HEK293 (cell line): ENCODE measurements at regions not wholly inside any gene's neighbourhood (a gene's known extent, or its start where the extent isn't known, plus 50 kb on each side); places are given as distances from the start of the nearest gene placed in this dataset.

Source experiments
- BCL11B ChIP-seq: fragments of 450-650 bp; formaldehyde crosslinking; IDR thresholded peaks from 2 replicates; pipeline ENCODE4 v1.5.1; 2016; ENCODE audit warnings: low read depth, missing biosample characterization, missing genetic modification characterization
- IKZF3 ChIP-seq: fragments of 450-650 bp; IDR thresholded peaks from 2 replicates; pipeline ENCODE4 v1.5.0; 2018; ENCODE audit warnings: missing biosample characterization, mild to moderate bottlenecking, missing genetic modification characterization, moderate library complexity
- WT1 ChIP-seq: fragments of 450-650 bp; formaldehyde crosslinking; IDR thresholded peaks from 2 replicates; pipeline ENCODE4 v1.5.1; 2016; ENCODE audit warnings: missing biosample characterization, missing genetic modification characterization
- YY1 ChIP-seq: fragments of 450-650 bp; formaldehyde crosslinking; IDR thresholded peaks from 2 replicates; pipeline ENCODE4 v1.5.1; 2018; ENCODE audit warnings: missing biosample characterization, missing genetic modification characterization
- ZNF112 ChIP-seq: fragments of 450-650 bp; formaldehyde crosslinking; IDR thresholded peaks from 2 replicates; pipeline ENCODE4 v1.5.0; 2017; ENCODE audit warnings: missing biosample characterization, missing genetic modification characterization
- ZNF302 ChIP-seq: fragments of 450-650 bp; formaldehyde crosslinking; IDR thresholded peaks from 2 replicates; pipeline ENCODE4 v1.5.1; 2016; ENCODE audit warnings: missing biosample characterization, missing genetic modification characterization, low read depth
- ZNF423 ChIP-seq: fragments of 450-650 bp; formaldehyde crosslinking; IDR thresholded peaks from 2 replicates; pipeline ENCODE4 v1.5.1; 2016; ENCODE audit warnings: missing biosample characterization, missing genetic modification characterization
- ZNF501 ChIP-seq: fragments of 450-650 bp; formaldehyde crosslinking; IDR thresholded peaks from 2 replicates; pipeline ENCODE4 v1.5.1; 2016; ENCODE audit warnings: missing biosample characterization, missing genetic modification characterization
- ZNF560 ChIP-seq: fragments of 450-650 bp; formaldehyde crosslinking; IDR thresholded peaks from 2 replicates; pipeline ENCODE4 v1.5.1; 2017; ENCODE audit warnings: missing biosample characterization, missing genetic modification characterization, borderline replicate concordance
- ZNF707 ChIP-seq: fragments of 450-650 bp; formaldehyde crosslinking; IDR thresholded peaks from 2 replicates; pipeline ENCODE4 v1.5.1; 2016; ENCODE audit warnings: missing biosample characterization, missing genetic modification characterization
- ZNF792 ChIP-seq: fragments of 450-650 bp; formaldehyde crosslinking; IDR thresholded peaks from 2 replicates; pipeline ENCODE4 v1.5.1; 2016; ENCODE audit warnings: missing biosample characterization, missing genetic modification characterization
- ZSCAN5A ChIP-seq: fragments of 450-650 bp; formaldehyde crosslinking; IDR thresholded peaks from 2 replicates; pipeline ENCODE4 v1.5.1; 2016; ENCODE audit warnings: missing biosample characterization, missing genetic modification characterization
- TF ChIP-seq, protein P1 (sequence below): fragments of 450-650 bp; formaldehyde crosslinking; IDR thresholded peaks from 2 replicates; pipeline ENCODE4 v1.5.1; 2016; ENCODE audit warnings: missing biosample characterization, missing genetic modification characterization
- TF ChIP-seq, protein P2 (sequence below): fragments of 450-650 bp; formaldehyde crosslinking; IDR thresholded peaks from 2 replicates; pipeline ENCODE4 v1.5.1; 2016; ENCODE audit warnings: missing biosample characterization, missing genetic modification characterization

- TF ChIP-seq ZNF501 (no peak), WT1 (tag by site-specific recombination) (no peak), ZNF707 (no peak), BCL11B (no peak), ZSCAN5A (tag by site-specific recombination) (no peak), ZNF792 (tag by site-specific recombination) (no peak), ZNF423 (tag by site-specific recombination) (no peak), ZNF302 (tag by site-specific recombination) (no peak), ZNF560 (tag by site-specific recombination) (no peak), YY1 (tag by site-specific recombination) (no peak), IKZF3 (no peak), ZNF112 (tag by site-specific recombination) (no peak)
- TF ChIP-seq, protein P1, sequence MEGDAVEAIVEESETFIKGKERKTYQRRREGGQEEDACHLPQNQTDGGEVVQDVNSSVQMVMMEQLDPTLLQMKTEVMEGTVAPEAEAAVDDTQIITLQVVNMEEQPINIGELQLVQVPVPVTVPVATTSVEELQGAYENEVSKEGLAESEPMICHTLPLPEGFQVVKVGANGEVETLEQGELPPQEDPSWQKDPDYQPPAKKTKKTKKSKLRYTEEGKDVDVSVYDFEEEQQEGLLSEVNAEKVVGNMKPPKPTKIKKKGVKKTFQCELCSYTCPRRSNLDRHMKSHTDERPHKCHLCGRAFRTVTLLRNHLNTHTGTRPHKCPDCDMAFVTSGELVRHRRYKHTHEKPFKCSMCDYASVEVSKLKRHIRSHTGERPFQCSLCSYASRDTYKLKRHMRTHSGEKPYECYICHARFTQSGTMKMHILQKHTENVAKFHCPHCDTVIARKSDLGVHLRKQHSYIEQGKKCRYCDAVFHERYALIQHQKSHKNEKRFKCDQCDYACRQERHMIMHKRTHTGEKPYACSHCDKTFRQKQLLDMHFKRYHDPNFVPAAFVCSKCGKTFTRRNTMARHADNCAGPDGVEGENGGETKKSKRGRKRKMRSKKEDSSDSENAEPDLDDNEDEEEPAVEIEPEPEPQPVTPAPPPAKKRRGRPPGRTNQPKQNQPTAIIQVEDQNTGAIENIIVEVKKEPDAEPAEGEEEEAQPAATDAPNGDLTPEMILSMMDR (tag by site-specific recombination) = no peak
- TF ChIP-seq, protein P2, sequence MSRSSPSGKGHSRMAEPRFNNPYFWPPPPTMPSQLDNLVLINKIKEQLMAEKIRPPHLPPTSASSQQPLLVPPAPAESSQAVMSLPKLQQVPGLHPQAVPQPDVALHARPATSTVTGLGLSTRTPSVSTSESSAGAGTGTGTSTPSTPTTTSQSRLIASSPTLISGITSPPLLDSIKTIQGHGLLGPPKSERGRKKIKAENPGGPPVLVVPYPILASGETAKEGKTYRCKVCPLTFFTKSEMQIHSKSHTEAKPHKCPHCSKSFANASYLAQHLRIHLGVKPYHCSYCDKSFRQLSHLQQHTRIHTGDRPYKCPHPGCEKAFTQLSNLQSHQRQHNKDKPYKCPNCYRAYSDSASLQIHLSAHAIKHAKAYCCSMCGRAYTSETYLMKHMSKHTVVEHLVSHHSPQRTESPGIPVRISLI (tag by site-specific recombination) = no peak
Measured at GRCh38 chr10:121374121-121374520, 224.1 kb downstream of the FGFR2 start.
